ENCODE measurements at regions not wholly inside any gene's neighbourhood (a gene's known extent, or its start where the extent isn't known, plus 50 kb on each side); places are given as distances from the start of the nearest gene placed in this dataset.

- Histone ChIP-seq H3K9me2 (ENCODE audit: insufficient read depth, low read length) (no peaks in the 10 kb centered on the region), H3K27ac (ENCODE audit: low read depth, low read length, poor library complexity, severe bottlenecking) (no peak overlapping the region), H3K4me2 (ENCODE audit: low read length) (no peak overlapping the region), H4K20me1 (ENCODE audit: insufficient read depth, low read length) (no peaks in the 10 kb centered on the region), H2AFZ (ENCODE audit: low read length) (no peak overlapping the region), H3K4me1 (ENCODE audit: insufficient read depth, low read length, poor library complexity, severe bottlenecking) (no peaks in the 10 kb centered on the region), H3K4me3 (ENCODE audit: low read depth, low read length, poor library complexity, severe bottlenecking) (no peak overlapping the region), H3K9me3 (ENCODE audit: low read length) (no peaks in the 10 kb centered on the region), H3K36me3 (ENCODE audit: insufficient read depth, low read length) (no peaks in the 10 kb centered on the region), H3K79me2 (ENCODE audit: insufficient read depth, low read depth, low read length) (no peaks in the 10 kb centered on the region)
- no TSS peak for BruUV-seq (replicated peaks)
- DNase-seq (ENCODE audit: low spot score), result no peak
- intact Hi-C loops (cut with micrococcal nuclease; ENCODE audit: unreplicated experiment), result no loop called here
- TF ChIP-seq CTCF (conservative IDR thresholded peaks at IDR 0.05; ENCODE audit: low read length), result no peak
- no peak for TF ChIP-seq EZH2phosphoT487 (IDR thresholded peaks at IDR 0.05; ENCODE audit: borderline replicate concordance, low read depth, low read length)
- CTCF ChIA-PET (ENCODE audit: unreplicated experiment), result no interaction called here
- POLR2A ChIA-PET, result no interaction called here
Measured at GRCh38 chr4:164595751-164596150, 158.2 kb upstream of the SMIM31 start.

- H3K4me1 ChIP-seq (ENCODE audit: insufficient read depth, low read length, poor library complexity, severe bottlenecking), result no peaks in the 10 kb centered on the region
- no peaks in the 10 kb centered on the region for H3K36me3 ChIP-seq (ENCODE audit: insufficient read depth, low read length)
- H3K9me2 ChIP-seq (ENCODE audit: insufficient read depth, low read length), result no peaks in the 10 kb centered on the region
- BruUV-seq (replicated peaks), result no TSS peak
- no peaks in the 10 kb centered on the region for H3K9me3 ChIP-seq (ENCODE audit: low read length)
- POLR2A ChIA-PET, result interaction anchor here (0.7 kb wide), 1 partner anchor 20 kb away, joined by 3 read pairs; no protein-coding TSS in a partner anchor
- intact Hi-C loops (cut with micrococcal nuclease; ENCODE audit: unreplicated experiment), result no loop called here
- no peak for DNase-seq (ENCODE audit: low spot score)
- no peaks in the 10 kb centered on the region for H3K79me2 ChIP-seq (ENCODE audit: insufficient read depth, low read depth, low read length)
- no peak overlapping the region for H3K4me2 ChIP-seq (ENCODE audit: low read length)
- no peak overlapping the region for H3K27ac ChIP-seq (ENCODE audit: low read depth, low read length, poor library complexity, severe bottlenecking)
- no peak overlapping the region for H3K4me3 ChIP-seq (ENCODE audit: low read depth, low read length, poor library complexity, severe bottlenecking)
- CTCF ChIA-PET (ENCODE audit: unreplicated experiment), result no interaction called here
- no peak for TF ChIP-seq EZH2phosphoT487 (IDR thresholded peaks at IDR 0.05; ENCODE audit: borderline replicate concordance, low read depth, low read length)
- no peak for TF ChIP-seq CTCF (conservative IDR thresholded peaks at IDR 0.05; ENCODE audit: low read length)
- no peaks in the 10 kb centered on the region for H4K20me1 ChIP-seq (ENCODE audit: insufficient read depth, low read length)
- H2AFZ ChIP-seq (ENCODE audit: low read length), result no peak overlapping the region
Measured at GRCh38 chr4:164596318-164596878, 157.5 kb upstream of the SMIM31 start.

- intact Hi-C loops (cut with micrococcal nuclease; ENCODE audit: unreplicated experiment), result no loop called here
- Histone ChIP-seq H3K4me1 (ENCODE audit: insufficient read depth, low read length, poor library complexity, severe bottlenecking) (no peaks in the 10 kb centered on the region), H3K4me2 (ENCODE audit: low read length) (no peak overlapping the region), H3K27ac (ENCODE audit: low read depth, low read length, poor library complexity, severe bottlenecking) (no peak overlapping the region), H3K79me2 (ENCODE audit: insufficient read depth, low read depth, low read length) (no peaks in the 10 kb centered on the region), H3K9me3 (ENCODE audit: low read length) (no peaks in the 10 kb centered on the region), H3K9me2 (ENCODE audit: insufficient read depth, low read length) (no peaks in the 10 kb centered on the region), H2AFZ (ENCODE audit: low read length) (no peak overlapping the region), H3K4me3 (ENCODE audit: low read depth, low read length, poor library complexity, severe bottlenecking) (no peak overlapping the region), H4K20me1 (ENCODE audit: insufficient read depth, low read length) (no peaks in the 10 kb centered on the region), H3K36me3 (ENCODE audit: insufficient read depth, low read length) (no peaks in the 10 kb centered on the region)
- TF ChIP-seq EZH2phosphoT487 (IDR thresholded peaks at IDR 0.05; ENCODE audit: borderline replicate concordance, low read depth, low read length) (no peak), CTCF (conservative IDR thresholded peaks at IDR 0.05; ENCODE audit: low read length) (no peak)
- no peak for DNase-seq (ENCODE audit: low spot score)
- BruUV-seq (replicated peaks), result no TSS peak
- POLR2A ChIA-PET, result interaction anchor here (0.7 kb wide), 2 partner anchors 20 to 23 kb away, joined by 3 read pairs; no protein-coding TSS in a partner anchor
- CTCF ChIA-PET (ENCODE audit: unreplicated experiment), result no interaction called here
Measured at GRCh38 chr4:164596927-164597326, 157.0 kb upstream of the SMIM31 start.

Data from OCI-LY7 (cell line).